GM12892 (cell line): ENCODE measurements at regions not wholly inside any gene's neighbourhood (a gene's known extent, or its start where the extent isn't known, plus 50 kb on each side); places are given as distances from the start of the nearest gene placed in this dataset.
"Not testable (repeated sequence)": the region's sequence is repeated elsewhere in the genome, so short reads cannot be mapped to it uniquely, and the experiment has no call there.

Source experiments
- DNase-seq: peaks from one replicate; pipeline ENCODE4 v3.0.0; 2011; ENCODE audit not compliant: insufficient read length
- FAIRE-seq: peaks from 2 replicates; lab custom pipeline; 2011; peaks lifted over from hg19 to GRCh38; lab: Jason Lieb, UNC
- POLR2A ChIP-seq: IDR thresholded peaks from 2 replicates; pipeline ENCODE4 v1.6.1; 2011; ENCODE audit warnings: low read depth, low read length, control low read depth
- POLR2AphosphoS5 ChIP-seq: IDR thresholded peaks from 2 replicates; pipeline ENCODE4 v1.6.1; 2011; ENCODE audit warnings: low read depth, low read length, control low read depth
- TAF1 ChIP-seq: IDR thresholded peaks from 2 replicates; pipeline ENCODE4 v1.6.1; 2011; ENCODE audit warnings: low read depth, mild to moderate bottlenecking, control low read depth, low read length, borderline replicate concordance

- FAIRE-seq (no peak), DNase-seq (no peak)
- TF ChIP-seq POLR2A (no peak), TAF1 (no peak), POLR2AphosphoS5 (no peak)
Measured at GRCh38 chr2:147311058-147311430, 533.8 kb upstream of the ACVR2A start.

GRCh38 chr2:147310335-147311057, 534.3 kb upstream of the ACVR2A start:
- FAIRE-seq (no peak), DNase-seq (no peak)
- TF ChIP-seq POLR2A (no peak), TAF1 (no peak), POLR2AphosphoS5 (no peak)

- TF ChIP-seq TAF1 = no peak
- no peak for TF ChIP-seq POLR2AphosphoS5
- no peak for TF ChIP-seq POLR2A
- peak; percentile 16 for DNase-seq
- FAIRE-seq = peak; percentile 95
Measured at GRCh38 chr2:147297820-147298219, 547.0 kb upstream of the ACVR2A start.

GRCh38 chr2:147294825-147295392, 549.9 kb upstream of the ACVR2A start:
- DNase-seq (no peak), FAIRE-seq (no peak)

GRCh38 chr2:147293991-147294824, 550.6 kb upstream of the ACVR2A start:
- FAIRE-seq (no peak), DNase-seq (no peak)
- TF ChIP-seq TAF1 (no peak), POLR2AphosphoS5 (no peak), POLR2A (no peak)

More at GRCh38 chr2:147294825-147295392, 549.9 kb upstream of the ACVR2A start:
- TF ChIP-seq TAF1 = no peak
- TF ChIP-seq POLR2A = no peak
- TF ChIP-seq POLR2AphosphoS5 = no peak

GRCh38 chr2:147288131-147288530, 556.7 kb upstream of the ACVR2A start:
- FAIRE-seq (no peak), DNase-seq (no peak)
- TF ChIP-seq TAF1 (no peak), POLR2AphosphoS5 (no peak), POLR2A (no peak)

- FAIRE-seq = no peak
- TF ChIP-seq TAF1 (no peak), POLR2AphosphoS5 (no peak), POLR2A (no peak)
- no peak for DNase-seq
Measured at GRCh38 chr2:147275943-147276342, 568.9 kb upstream of the ACVR2A start.

GRCh38 chr2:147273628-147274027, 571.2 kb upstream of the ACVR2A start:
- TF ChIP-seq POLR2AphosphoS5 (no peak), POLR2A (no peak), TAF1 (no peak)
- FAIRE-seq = no peak
- DNase-seq = no peak

GRCh38 chr2:147273106-147273505, 571.7 kb upstream of the ACVR2A start:
- no peak for TF ChIP-seq TAF1
- no peak for TF ChIP-seq POLR2AphosphoS5
- no peak for TF ChIP-seq POLR2A
- FAIRE-seq (no peak), DNase-seq (no peak)

- not testable (repeated sequence) for DNase-seq, FAIRE-seq
Measured at GRCh38 chr2:147269581-147269980, 575.2 kb upstream of the ACVR2A start.

GRCh38 chr2:147260241-147260640, 584.6 kb upstream of the ACVR2A start:
- DNase-seq (no peak), FAIRE-seq (no peak)
- no peak for TF ChIP-seq POLR2A
- TF ChIP-seq POLR2AphosphoS5 = no peak
- TF ChIP-seq TAF1 = no peak
